Jurkat, Clone E6-1 (cell line): ENCODE measurements at regions not wholly inside any gene's neighbourhood (a gene's known extent, or its start where the extent isn't known, plus 50 kb on each side); places are given as distances from the start of the nearest gene placed in this dataset.
"Not testable (repeated sequence)": the region's sequence is repeated elsewhere in the genome, so short reads cannot be mapped to it uniquely, and the experiment has no call there.

ENCODE experiments used
- DNase-seq: peaks from one replicate; pipeline ENCODE4 v3.0.0-alpha.2; 2011; ENCODE audit warnings: low read depth, low spot score
- H3K4me3 ChIP-seq: 2 replicates; pipeline ENCODE4 v1.5.1; 2011; ENCODE audit warnings: mild to moderate bottlenecking, low read length, control low read depth, moderate library complexity

- no peak overlapping the region for H3K4me3 ChIP-seq
- no peak for DNase-seq
Measured at GRCh38 chr4:20065952-20066351, 185.8 kb upstream of the SLIT2 start.

- DNase-seq, H3K4me3 ChIP-seq: not testable (repeated sequence)
Measured at GRCh38 chr4:20062857-20063256, 188.8 kb upstream of the SLIT2 start.

- H3K4me3 ChIP-seq: no peak overlapping the region
- no peak for DNase-seq
Measured at GRCh38 chr4:20062054-20062453, 189.7 kb upstream of the SLIT2 start.

GRCh38 chr4:20050768-20051167 is 200.9 kb upstream of the SLIT2 start:
- no peak overlapping the region for H3K4me3 ChIP-seq
- DNase-seq: no peak

- H3K4me3 ChIP-seq: no peak overlapping the region
- no peak for DNase-seq
Measured at GRCh38 chr4:20049889-20050288, 201.8 kb upstream of the SLIT2 start.

- no peak overlapping the region for H3K4me3 ChIP-seq
- no peak for DNase-seq
Measured at GRCh38 chr4:20046931-20047677, 204.6 kb upstream of the SLIT2 start.

- DNase-seq: no peak
Measured at GRCh38 chr4:20046179-20046578, 205.5 kb upstream of the SLIT2 start.

GRCh38 chr4:20044966-20045365 is 206.7 kb upstream of the SLIT2 start:
- H3K4me3 ChIP-seq: no peak overlapping the region
- DNase-seq: no peak

More at GRCh38 chr4:20046179-20046578, 205.5 kb upstream of the SLIT2 start:
- H3K4me3 ChIP-seq: no peak overlapping the region

- H3K4me3 ChIP-seq: no peak overlapping the region
- DNase-seq: no peak
Measured at GRCh38 chr4:20044502-20044911, 207.2 kb upstream of the SLIT2 start.

GRCh38 chr4:20043991-20044390 is 207.7 kb upstream of the SLIT2 start:
- H3K4me3 ChIP-seq: no peak overlapping the region

GRCh38 chr4:20042769-20043168 is 208.9 kb upstream of the SLIT2 start:
- DNase-seq: no peak

More at GRCh38 chr4:20043991-20044390, 207.7 kb upstream of the SLIT2 start:
- DNase-seq: no peak

GRCh38 chr4:20041839-20042407 is 209.8 kb upstream of the SLIT2 start:
- no peak for DNase-seq
- no peak overlapping the region for H3K4me3 ChIP-seq

More at GRCh38 chr4:20042769-20043168, 208.9 kb upstream of the SLIT2 start:
- no peak overlapping the region for H3K4me3 ChIP-seq

GRCh38 chr4:20037745-20038144 is 214.0 kb upstream of the SLIT2 start:
- H3K4me3 ChIP-seq: no peak overlapping the region
- DNase-seq: no peak

GRCh38 chr4:20030108-20030507 is 221.6 kb upstream of the SLIT2 start:
- no peak for DNase-seq
- H3K4me3 ChIP-seq: no peak overlapping the region

- DNase-seq: no peak
- H3K4me3 ChIP-seq: no peak overlapping the region
Measured at GRCh38 chr4:20028645-20029044, 223.1 kb upstream of the SLIT2 start.

- no peak overlapping the region for H3K4me3 ChIP-seq
Measured at GRCh38 chr4:20026456-20026855, 225.2 kb upstream of the SLIT2 start.

GRCh38 chr4:20022471-20022870 is 229.2 kb upstream of the SLIT2 start:
- DNase-seq: no peak
- H3K4me3 ChIP-seq: no peak overlapping the region

More at GRCh38 chr4:20026456-20026855, 225.2 kb upstream of the SLIT2 start:
- DNase-seq: no peak

- no peak for DNase-seq
Measured at GRCh38 chr4:20020056-20020455, 231.6 kb upstream of the SLIT2 start.

GRCh38 chr4:20019310-20020015 is 232.2 kb upstream of the SLIT2 start:
- DNase-seq: no peak
- H3K4me3 ChIP-seq: no peak overlapping the region

More at GRCh38 chr4:20020056-20020455, 231.6 kb upstream of the SLIT2 start:
- H3K4me3 ChIP-seq: no peak overlapping the region

- no peak for DNase-seq
- no peak overlapping the region for H3K4me3 ChIP-seq
Measured at GRCh38 chr4:20017777-20018115, 234.0 kb upstream of the SLIT2 start.
